CD14-positive monocyte (primary cell): ENCODE measurements at regions not wholly inside any gene's neighbourhood (a gene's known extent, or its start where the extent isn't known, plus 50 kb on each side); places are given as distances from the start of the nearest gene placed in this dataset.

Source experiments
- DNase-seq, 3 donors: peaks; one replicate each; pipeline ENCODE4 v3.0.0-alpha.2; 2011 to 2022
- H2AFZ ChIP-seq: 2 replicates; pipeline ENCODE4 v1.6.0; 2012; ENCODE audit warnings: mild to moderate bottlenecking, low read depth, low read length, inconsistent platforms; ENCODE audit not compliant: insufficient read depth, poor library complexity, severe bottlenecking
- H3K27ac ChIP-seq, 2 donors: 1 replicate in 1 of 2; 2 replicates in 1 of 2; pipeline ENCODE4 v1.5.1; 2012 to 2013; ENCODE audit warnings: low read length in 2 of 2, control low read depth in 1 of 2, inconsistent platforms in 1 of 2, low read depth in 1 of 2, mild to moderate bottlenecking in 1 of 2
- H3K27me3 ChIP-seq, 2 donors: one replicate each; pipeline versions ENCODE4 v1.6.0 to v1.6.1; 2011 to 2013; ENCODE audit warnings: low read length in 2 of 2; ENCODE audit not compliant: control insufficient read depth in 2 of 2, insufficient read depth in 2 of 2
- H3K36me3 ChIP-seq, 2 donors: replicated peaks in 1 of 2; 1 replicate in 1 of 2; 2 replicates in 1 of 2; pipeline versions ENCODE4 v1.5.1 to v1.6.1; 2012 to 2013; ENCODE audit warnings: low read length in 2 of 2, control low read depth in 1 of 2, inconsistent platforms in 1 of 2, mild to moderate bottlenecking in 1 of 2; ENCODE audit not compliant: insufficient read depth in 2 of 2, control insufficient read depth in 1 of 2
- H3K4me1 ChIP-seq, 2 donors: 1 replicate in 1 of 2; 2 replicates in 1 of 2; pipeline versions ENCODE4 v1.5.1 to v1.6.1; 2012 to 2013; ENCODE audit warnings: low read length in 2 of 2, control low read depth in 1 of 2, inconsistent platforms in 1 of 2, mild to moderate bottlenecking in 1 of 2, moderate library complexity in 1 of 2; ENCODE audit not compliant: insufficient read depth in 2 of 2, control insufficient read depth in 1 of 2
- H3K4me2 ChIP-seq: replicated peaks from 2 replicates; pipeline ENCODE3; 2012; ENCODE audit warnings: low read length, moderate library complexity, mild to moderate bottlenecking; ENCODE audit not compliant: poor library complexity, severe bottlenecking; ENCODE audit errors: extremely low read depth
- H3K4me3 ChIP-seq, 3 experiments: fragments of 200-600 bp in 1 of 3; sonication (generic) in 1 of 3; replicated peaks in 1 of 3; 1 replicate in 2 of 3; 2 replicates in 1 of 3; pipeline ENCODE4 v1.5.1; 2011 to 2013; ENCODE audit warnings: low read length in 3 of 3, mild to moderate bottlenecking in 3 of 3, control low read depth in 2 of 3, low read depth in 2 of 3, inconsistent platforms in 1 of 3, moderate library complexity in 1 of 3
- H3K79me2 ChIP-seq: 2 replicates; pipeline ENCODE4 v1.6.0; 2012; ENCODE audit warnings: mild to moderate bottlenecking, control low read depth, inconsistent platforms, low read length, moderate library complexity; ENCODE audit not compliant: insufficient read depth
- H3K9ac ChIP-seq: 2 replicates; pipeline ENCODE4 v1.6.0; 2017; ENCODE audit warnings: low read length, mild to moderate bottlenecking; ENCODE audit not compliant: insufficient read depth, poor library complexity, severe bottlenecking
- H3K9me3 ChIP-seq, 2 donors: replicated peaks in 1 of 2; 1 replicate in 1 of 2; 2 replicates in 1 of 2; pipeline versions ENCODE4 v1.5.1 to v1.6.1; 2012 to 2013; ENCODE audit warnings: low read length in 2 of 2, control low read depth in 1 of 2; ENCODE audit not compliant: control insufficient read depth in 1 of 2, insufficient read depth in 1 of 2
- H4K20me1 ChIP-seq: 2 replicates; pipeline ENCODE4 v1.6.0; 2012; ENCODE audit warnings: mild to moderate bottlenecking, low read length, control low read depth, moderate library complexity; ENCODE audit not compliant: insufficient read depth
- H3K27ac Mint-ChIP-seq, 7 donors: one replicate each; pipeline ENCODE4 v1.8.0; 2020; ENCODE audit warnings: mild to moderate bottlenecking in 7 of 7, mixed read lengths in 7 of 7, moderate library complexity in 6 of 7, inconsistent platforms in 2 of 7
- H3K27me3 Mint-ChIP-seq, 3 donors: one replicate each; pipeline ENCODE4 v1.8.0; 2021 to 2022; ENCODE audit warnings: low read depth in 3 of 3, mild to moderate bottlenecking in 3 of 3, mixed read lengths in 3 of 3, moderate library complexity in 3 of 3, inconsistent platforms in 1 of 3
- H3K36me3 Mint-ChIP-seq, 2 donors: one replicate each; pipeline ENCODE4 v1.8.0; 2020; ENCODE audit warnings: mixed read lengths in 2 of 2, inconsistent platforms in 1 of 2, mild to moderate bottlenecking in 1 of 2
- H3K4me1 Mint-ChIP-seq: one replicate; pipeline ENCODE4 v1.8.0; 2020; ENCODE audit warnings: mild to moderate bottlenecking, mixed read lengths
- H3K4me3 Mint-ChIP-seq, 2 donors: one replicate each; pipeline ENCODE4 v1.8.0; 2020; ENCODE audit warnings: mild to moderate bottlenecking in 2 of 2, mixed read lengths in 2 of 2, moderate library complexity in 1 of 2
- H3K9me3 Mint-ChIP-seq, 7 donors: one replicate each; pipeline ENCODE4 v1.8.0; 2020 to 2022; ENCODE audit warnings: mixed read lengths in 7 of 7, mild to moderate bottlenecking in 6 of 7, moderate library complexity in 6 of 7, inconsistent platforms in 2 of 7
- WGBS: methylation state at CpG from one replicate; pipeline ENCODE4 v1.1.5; 2013; ENCODE audit warnings: missing lambda C conversion rate; ENCODE audit not compliant: insufficient coverage; 5-methylcytosine and 5-hydroxymethylcytosine counted together
- intact Hi-C, 2 donors: fragments of 100-400 bp; cut with micrococcal nuclease; formaldehyde crosslinking; loops; one replicate each; pipeline versions ENCODE4 v1.15.0 to v1.15.1; 2023
- TF ChIP-seq, protein P1 (sequence below): fragments of 200-600 bp; IDR thresholded peaks from one replicate; pipeline ENCODE4 v1.8.0; 2022; ENCODE audit warnings: antibody characterized with exemption, mild to moderate bottlenecking

- WGBS = 100% methylated on average over 1 of the region's 2 CpGs
- peaks cover 1 to 5% of the 10 kb centered on the region in 2 donors for H3K4me1 ChIP-seq
- no peak overlapping the region for H2AFZ ChIP-seq
- no peaks in the 10 kb centered on the region for H4K20me1 ChIP-seq
- Mint-ChIP-seq H3K27ac (peak overlapping the region in 1 of 7 donors; percentile 61), H3K4me3 (no peak overlapping the region), H3K27me3 (peaks cover 0 to 2% (median 0%) of the 10 kb centered on the region in 3 donors), H3K9me3 (peaks cover 3 to 15% (median 6%) of the 10 kb centered on the region in 7 donors), H3K4me1 (peaks cover 4% of the 10 kb centered on the region), H3K36me3 (peaks cover 35 to 41% of the 10 kb centered on the region in 2 donors)
- H3K27ac ChIP-seq = no peak overlapping the region
- DNase-seq = no peak
- TF ChIP-seq, protein P1, sequence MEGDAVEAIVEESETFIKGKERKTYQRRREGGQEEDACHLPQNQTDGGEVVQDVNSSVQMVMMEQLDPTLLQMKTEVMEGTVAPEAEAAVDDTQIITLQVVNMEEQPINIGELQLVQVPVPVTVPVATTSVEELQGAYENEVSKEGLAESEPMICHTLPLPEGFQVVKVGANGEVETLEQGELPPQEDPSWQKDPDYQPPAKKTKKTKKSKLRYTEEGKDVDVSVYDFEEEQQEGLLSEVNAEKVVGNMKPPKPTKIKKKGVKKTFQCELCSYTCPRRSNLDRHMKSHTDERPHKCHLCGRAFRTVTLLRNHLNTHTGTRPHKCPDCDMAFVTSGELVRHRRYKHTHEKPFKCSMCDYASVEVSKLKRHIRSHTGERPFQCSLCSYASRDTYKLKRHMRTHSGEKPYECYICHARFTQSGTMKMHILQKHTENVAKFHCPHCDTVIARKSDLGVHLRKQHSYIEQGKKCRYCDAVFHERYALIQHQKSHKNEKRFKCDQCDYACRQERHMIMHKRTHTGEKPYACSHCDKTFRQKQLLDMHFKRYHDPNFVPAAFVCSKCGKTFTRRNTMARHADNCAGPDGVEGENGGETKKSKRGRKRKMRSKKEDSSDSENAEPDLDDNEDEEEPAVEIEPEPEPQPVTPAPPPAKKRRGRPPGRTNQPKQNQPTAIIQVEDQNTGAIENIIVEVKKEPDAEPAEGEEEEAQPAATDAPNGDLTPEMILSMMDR = no peak
- H3K27me3 ChIP-seq = no peaks in the 10 kb centered on the region
- H3K4me2 ChIP-seq = no peak overlapping the region
- intact Hi-C loops = no loop called here
- no peak overlapping the region for H3K4me3 ChIP-seq
- no peaks in the 10 kb centered on the region for H3K79me2 ChIP-seq
- H3K36me3 ChIP-seq = peaks cover 0 to 20% of the 10 kb centered on the region in 2 donors
- H3K9ac ChIP-seq = no peak overlapping the region
- H3K9me3 ChIP-seq = peaks cover 0 to 8% of the 10 kb centered on the region in 2 donors
These were observed 52.9 kb downstream of the ZBTB38 start for GRCh38 chr3:141421186-141421585.

GRCh38 chr3:141421639-141422319 lies 53.5 kb downstream of the ZBTB38 start:
- no peak for DNase-seq
- Histone ChIP-seq H3K4me3 (no peak overlapping the region), H3K4me2 (no peak overlapping the region), H3K4me1 (peaks cover 7 to 11% of the 10 kb centered on the region in 2 donors), H3K27ac (no peak overlapping the region), H3K27me3 (no peaks in the 10 kb centered on the region), H3K9me3 (peaks cover 0 to 8% of the 10 kb centered on the region in 2 donors), H3K79me2 (no peaks in the 10 kb centered on the region), H3K9ac (no peak overlapping the region), H2AFZ (no peak overlapping the region), H3K36me3 (peaks cover 0 to 20% of the 10 kb centered on the region in 2 donors), H4K20me1 (no peaks in the 10 kb centered on the region)
- H3K36me3 Mint-ChIP-seq = peaks cover 31 to 35% of the 10 kb centered on the region in 2 donors
- H3K27ac Mint-ChIP-seq = no peak overlapping the region
- TF ChIP-seq, protein P1 = no peak
- intact Hi-C loops = no loop called here
- peaks cover 3 to 15% (median 6%) of the 10 kb centered on the region in 7 donors for H3K9me3 Mint-ChIP-seq
- no peak overlapping the region for H3K4me3 Mint-ChIP-seq
- 95% methylated on average over 4 of the region's 5 CpGs for WGBS
- peaks cover 10% of the 10 kb centered on the region for H3K4me1 Mint-ChIP-seq
- H3K27me3 Mint-ChIP-seq = peaks cover 0 to 2% (median 0%) of the 10 kb centered on the region in 3 donors
